IPS DF 19.7 (cell line): ENCODE measurements at regions not wholly inside any gene's neighbourhood (a gene's known extent, or its start where the extent isn't known, plus 50 kb on each side); places are given as distances from the start of the nearest gene placed in this dataset.
A peak's percentile ranks its signal among the peaks of the same experiment; 100 is the strongest.
"Not testable (repeated sequence)": the region's sequence is repeated elsewhere in the genome, so short reads cannot be mapped to it uniquely, and the experiment has no call there.

Experiments
- DNase-seq: peaks from one replicate; pipeline ENCODE4 v3.0.0-alpha.2; 2013; ENCODE audit warnings: low read depth, low spot score

DNA sequence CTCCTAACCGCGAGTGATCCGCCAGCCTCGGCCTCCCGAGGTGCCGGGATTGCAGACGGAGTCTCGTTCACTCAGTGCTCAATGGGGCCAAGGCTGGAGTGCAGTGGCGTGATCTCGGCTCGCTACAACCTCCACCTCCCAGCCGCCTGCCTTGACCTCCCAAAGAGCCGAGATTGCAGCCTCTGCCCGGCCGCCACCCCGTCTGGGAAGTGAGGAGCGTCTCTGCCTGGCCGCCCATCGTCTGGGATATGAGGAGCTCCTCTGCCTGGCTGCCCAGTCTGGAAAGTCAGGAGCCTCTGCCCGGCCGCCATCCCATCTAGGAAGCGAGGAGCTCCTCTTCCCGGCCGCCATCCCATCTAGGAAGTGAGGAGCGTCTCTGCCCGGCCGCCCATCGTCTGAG is 58.8 kb upstream of the ANKRD30BL start:
- DNase-seq = not testable (repeated sequence)

DNA sequence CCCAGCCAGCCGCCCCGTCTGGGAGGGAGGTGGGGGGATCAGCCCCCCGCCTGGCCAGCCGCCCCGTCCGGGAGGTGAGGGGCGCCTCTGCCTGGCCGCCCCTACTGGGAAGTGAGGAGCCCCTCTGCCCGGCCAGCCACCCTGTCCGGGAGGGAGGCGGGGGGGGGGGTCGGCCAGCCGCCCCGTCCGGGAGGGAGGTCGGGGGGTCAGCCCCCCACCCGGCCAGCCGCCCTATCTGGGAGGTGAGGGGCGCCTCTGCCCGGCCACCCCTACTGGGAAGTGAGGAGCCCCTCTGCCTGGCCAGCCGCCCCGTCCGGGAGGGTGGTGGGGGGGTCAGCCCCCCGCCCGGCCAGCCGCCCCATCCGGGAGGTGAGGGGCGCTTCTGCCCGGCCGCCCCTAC is 60.1 kb upstream of the ANKRD30BL start:
- DNase-seq = not testable (repeated sequence)

DNA sequence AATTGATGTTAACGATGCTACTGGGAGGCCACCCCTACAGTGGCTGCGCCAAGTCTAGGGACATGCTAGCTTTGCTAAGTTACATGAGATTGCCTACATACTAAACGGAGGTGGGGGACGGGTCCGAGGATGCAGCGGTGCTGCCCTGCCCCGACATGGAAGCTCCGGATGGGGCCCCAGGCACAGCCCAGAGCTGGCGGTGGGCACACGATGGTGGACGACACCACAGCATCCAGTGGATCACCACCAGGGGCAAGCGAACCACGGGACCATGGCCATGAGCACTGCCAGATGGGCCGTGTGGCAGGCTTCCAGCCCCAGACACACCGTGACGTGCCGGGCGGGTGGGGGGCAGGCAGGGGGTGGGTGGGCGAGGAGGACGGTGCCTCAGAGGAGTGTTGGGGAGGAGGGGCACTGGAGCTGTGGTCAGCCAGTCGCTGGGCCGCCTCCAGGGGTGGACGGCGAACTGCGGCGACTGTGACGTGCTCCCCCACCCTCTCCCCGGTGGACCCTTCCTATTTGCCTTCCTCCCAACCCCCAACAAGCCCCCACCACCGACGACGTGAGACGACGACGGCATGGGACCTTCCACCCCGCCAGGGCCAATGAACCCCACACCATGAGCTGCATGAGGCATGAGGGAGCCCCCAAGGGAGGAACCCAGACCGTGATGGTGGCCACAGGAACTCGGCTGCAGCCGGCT is 90.6 kb upstream of the ANKRD30BL start:
- DNase-seq = no peak

DNA sequence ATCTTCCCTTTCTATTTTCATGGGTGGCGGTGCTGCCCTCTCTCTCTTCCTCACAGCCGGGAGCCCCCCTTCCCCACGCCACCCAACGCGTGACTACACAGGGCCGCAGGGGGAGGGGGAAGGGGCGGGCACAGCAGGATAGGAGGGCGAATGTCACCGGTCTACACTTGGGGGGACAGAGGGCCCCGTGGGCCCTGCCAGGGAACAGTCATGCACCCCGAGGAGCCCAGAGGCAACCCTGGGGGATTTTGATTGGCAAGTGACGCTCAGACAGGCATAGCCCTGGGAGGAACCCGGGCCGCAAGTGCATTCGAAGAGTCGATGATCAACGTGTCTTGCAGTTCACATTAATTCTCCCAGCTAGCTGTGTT is 91.1 kb upstream of the ANKRD30BL start:
- DNase-seq = no peak

DNA sequence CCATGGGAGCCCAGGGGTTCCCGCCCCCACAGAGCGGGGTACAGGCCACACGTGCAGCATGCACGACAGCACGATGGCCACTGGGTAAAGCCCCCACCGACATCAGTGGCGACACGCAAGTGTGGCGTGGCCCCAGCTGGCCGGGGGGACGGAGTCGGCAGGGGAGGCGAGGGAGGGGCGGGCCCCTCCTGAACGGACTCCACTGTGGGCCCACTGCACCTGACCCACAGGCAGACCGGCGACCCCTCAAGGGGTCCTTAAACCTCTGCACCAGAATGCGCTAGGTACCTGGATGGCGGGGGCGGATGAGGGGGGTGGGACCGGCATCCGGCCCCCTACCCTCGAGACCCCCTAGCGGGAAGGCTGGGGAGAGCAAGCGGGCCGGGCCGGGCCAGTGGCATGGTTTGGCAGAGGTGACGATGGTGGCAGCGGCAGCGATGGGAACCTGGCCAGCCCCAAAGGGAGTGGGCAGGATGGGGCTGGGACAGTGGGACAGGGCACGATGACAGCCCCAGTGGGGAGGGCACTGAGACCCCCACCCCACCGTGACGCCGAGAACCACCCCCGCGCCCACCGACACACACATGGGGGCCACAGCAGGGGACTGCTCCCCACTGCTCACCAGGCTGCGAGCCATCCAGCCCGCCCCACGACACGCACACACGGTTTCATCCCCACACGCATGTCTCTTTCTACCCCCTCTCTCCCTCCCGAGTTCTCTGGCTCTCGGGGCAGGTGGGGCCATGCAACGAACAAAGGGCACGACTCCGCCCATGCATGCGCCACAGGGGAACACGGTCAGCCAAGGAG is 91.9 kb upstream of the ANKRD30BL start:
- DNase-seq = no peak

DNA sequence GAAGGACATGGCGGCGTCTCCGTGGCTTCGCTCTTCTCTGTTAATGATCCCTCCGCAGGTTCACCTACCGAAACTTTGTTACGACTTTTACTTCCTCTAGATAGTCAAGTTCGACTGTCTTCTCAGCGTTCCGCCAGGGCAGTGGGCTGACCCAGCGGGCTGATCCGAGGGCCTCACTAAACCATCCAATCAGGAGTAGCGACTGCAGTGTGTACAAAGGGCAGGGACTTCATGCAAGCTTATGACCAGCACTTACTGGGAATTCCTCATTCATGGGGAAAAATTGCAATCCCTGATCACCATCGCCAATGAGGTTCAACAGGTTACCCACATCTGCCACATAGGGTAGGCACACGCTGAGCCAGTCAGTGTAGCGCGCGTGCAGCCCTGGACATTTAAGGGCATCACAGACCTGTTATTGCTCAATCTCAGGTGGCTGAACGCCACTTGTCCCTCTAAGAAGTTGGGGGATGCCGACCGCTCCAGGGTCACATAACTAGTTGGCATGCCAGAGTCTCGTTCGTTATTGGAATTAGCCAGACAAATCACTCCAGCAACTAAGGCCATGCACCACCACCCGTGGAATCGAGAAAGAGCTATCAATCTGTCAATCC is 92.7 kb upstream of the ANKRD30BL start:
- not testable (repeated sequence) for DNase-seq

DNA sequence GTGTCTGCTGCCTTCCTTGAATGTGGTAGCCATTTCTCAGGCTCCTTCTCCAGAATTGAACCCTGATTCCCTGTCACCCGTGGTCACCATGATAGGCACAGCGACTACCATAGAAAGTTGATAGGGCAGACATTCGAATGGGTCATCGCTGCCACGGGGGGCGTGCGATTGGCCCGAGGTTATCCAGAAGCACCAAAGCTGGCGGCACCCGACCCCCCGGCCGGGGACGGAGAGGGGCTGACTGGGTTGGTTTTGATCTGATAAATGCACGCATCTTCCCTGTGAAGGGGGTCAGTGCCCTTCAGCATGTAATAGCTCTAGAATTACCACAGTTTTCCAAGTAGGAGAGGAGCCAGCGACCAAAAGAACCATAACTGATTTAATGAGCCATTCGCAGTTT is 94.0 kb upstream of the ANKRD30BL start:
- DNase-seq = no peak

DNA sequence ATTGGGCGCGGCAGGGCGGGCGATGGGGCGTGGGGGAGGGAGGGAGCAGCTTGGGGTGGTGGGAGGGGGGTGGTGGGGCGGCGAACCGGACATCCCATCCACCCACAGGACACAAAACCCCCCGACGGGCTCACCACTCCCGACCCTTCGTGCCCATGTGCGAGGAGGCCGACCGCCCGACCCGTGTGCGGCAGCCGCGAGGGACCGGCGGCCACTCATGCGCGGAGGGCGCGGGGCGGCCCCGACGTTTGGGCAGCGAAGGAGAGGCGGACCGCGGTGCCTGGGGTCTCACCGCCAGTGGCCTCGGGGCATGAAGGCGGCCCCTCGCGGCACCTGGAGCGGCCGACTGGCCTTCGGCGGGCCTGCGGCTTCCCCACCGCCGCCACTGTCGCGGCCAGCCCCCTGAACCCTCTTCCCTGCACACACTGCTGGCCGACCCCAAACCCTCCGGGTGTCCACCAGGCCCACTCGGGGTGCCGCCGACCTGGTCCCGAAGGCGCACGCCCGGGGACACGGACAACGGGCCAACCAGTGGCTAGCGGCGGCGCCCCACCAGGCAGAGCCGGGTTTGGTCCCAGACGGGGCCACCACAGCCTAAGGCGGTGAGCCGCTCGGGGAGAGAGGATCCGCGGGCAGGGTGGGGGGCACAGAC is 94.6 kb upstream of the ANKRD30BL start:
- no peak for DNase-seq

DNA sequence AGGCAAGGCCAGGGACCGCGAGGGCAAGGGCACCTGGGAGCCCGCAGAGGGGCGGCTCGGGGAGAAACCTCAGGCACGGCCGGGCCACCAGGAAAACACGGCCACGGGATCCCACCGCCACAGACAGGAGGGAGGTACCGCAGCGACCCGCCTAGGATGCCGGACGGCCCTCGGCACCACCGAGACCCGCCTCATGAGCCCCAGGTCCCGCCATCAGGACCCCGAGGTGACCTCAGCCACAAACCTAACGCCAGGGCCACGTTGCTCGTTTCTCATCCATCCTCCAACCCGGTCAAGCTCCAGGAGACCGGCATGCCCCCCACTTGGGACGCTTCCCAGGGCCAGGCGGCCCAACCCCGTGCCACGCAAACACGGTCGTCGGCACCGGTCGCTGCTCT is 95.2 kb upstream of the ANKRD30BL start:
- DNase-seq = not testable (repeated sequence)

DNA sequence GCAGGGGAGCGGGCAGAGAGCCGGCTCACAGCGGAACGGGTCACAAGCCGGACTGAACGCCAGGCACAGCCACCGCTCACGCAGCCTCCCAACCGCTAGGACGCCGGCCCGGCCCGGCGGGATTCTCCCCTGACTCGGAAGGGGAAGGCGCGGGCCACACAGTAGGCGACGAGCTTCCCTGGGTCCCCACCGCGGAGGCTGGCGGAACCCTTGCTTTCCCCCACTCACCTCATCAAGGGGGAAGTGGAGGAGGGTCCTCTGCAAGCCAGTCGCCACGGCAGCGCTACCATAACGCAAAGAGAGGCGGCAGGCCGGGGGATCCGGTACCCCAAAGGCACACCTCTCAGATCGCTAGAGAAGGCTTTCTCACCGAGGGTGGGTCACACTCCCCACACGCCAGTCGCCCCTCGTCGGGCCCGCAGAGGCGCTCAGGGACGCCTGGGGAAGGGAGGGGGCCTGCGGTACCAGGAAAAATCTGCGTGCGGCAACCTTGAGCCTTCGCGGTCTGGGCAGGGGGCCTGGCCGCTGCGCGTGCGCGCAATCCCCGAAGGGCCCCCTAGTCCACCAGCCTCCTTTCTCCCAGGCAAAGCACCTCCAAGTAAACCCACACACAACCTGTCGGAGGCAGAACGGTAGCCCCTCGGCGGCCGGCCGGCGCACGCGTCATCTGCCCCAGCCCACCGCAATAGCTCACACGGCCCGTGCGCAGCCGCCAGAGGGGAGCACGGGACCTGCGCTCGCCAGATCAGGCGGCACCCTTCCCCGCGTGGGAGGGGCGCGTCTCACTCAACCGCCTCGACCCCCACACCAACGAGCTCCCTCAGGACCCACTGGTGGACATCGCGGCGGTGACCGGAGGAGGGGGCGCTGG is 95.8 kb upstream of the ANKRD30BL start:
- not testable (repeated sequence) for DNase-seq

DNA sequence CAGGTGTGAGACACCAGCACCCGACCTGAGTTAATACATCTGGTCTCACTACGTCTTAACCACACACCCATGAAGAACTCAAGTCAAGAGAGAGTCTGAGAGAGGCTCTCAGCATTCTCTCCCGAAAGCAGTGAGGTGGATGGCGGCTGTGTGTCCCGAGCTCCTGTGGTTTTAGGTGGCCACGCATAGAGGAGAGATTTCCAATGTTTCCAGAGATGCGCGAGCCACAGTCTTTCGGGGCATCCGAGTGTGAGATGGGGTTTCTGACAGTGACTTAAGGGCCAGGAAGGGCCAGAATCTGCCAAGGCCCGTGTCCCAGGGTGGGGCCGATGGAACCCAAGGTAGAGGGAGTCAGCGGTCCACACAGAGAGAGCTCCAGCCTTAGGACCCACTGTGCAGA is 97.5 kb upstream of the ANKRD30BL start:
- DNase-seq = not testable (repeated sequence)

DNA sequence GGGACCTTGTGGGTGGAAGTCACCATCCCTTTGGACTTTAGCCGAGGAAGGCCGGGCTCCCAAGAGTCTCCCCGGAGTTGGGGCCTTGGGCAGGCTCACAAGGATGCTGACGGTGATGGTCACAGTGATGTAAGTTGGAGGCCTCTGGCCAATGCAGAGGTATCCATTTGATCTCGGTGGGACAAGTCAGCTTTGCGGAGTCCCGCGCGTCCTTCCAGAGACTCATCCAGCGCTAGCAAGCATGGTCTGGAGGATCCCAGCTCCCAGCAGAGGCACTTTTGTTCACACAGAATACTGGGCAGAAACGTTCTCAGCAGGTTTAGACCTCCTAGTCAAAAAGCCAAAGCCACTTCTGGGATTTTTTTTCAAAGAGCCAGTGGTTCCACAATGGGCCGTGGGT is 103.8 kb upstream of the ANKRD30BL start:
- DNase-seq = not testable (repeated sequence)

DNA sequence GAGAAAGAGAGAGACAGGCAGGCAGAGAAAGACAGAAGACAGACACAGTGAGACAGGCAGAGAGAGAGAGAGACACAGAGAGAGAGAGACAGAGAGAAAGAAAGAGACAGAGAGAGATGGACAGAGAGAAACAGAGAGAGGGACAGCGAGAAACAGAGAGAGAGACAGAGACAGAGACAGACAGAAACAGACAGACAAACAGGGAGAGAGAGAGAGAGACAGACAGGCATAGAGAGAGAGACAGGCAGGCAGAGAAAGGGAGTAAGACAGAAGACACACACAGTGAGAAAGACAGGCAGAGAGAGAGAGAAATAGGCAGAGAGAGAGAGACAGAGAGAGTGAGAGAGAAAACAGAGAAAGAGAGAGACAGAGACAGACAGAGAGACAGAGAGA is 105.3 kb upstream of the ANKRD30BL start:
- no peak for DNase-seq

DNA sequence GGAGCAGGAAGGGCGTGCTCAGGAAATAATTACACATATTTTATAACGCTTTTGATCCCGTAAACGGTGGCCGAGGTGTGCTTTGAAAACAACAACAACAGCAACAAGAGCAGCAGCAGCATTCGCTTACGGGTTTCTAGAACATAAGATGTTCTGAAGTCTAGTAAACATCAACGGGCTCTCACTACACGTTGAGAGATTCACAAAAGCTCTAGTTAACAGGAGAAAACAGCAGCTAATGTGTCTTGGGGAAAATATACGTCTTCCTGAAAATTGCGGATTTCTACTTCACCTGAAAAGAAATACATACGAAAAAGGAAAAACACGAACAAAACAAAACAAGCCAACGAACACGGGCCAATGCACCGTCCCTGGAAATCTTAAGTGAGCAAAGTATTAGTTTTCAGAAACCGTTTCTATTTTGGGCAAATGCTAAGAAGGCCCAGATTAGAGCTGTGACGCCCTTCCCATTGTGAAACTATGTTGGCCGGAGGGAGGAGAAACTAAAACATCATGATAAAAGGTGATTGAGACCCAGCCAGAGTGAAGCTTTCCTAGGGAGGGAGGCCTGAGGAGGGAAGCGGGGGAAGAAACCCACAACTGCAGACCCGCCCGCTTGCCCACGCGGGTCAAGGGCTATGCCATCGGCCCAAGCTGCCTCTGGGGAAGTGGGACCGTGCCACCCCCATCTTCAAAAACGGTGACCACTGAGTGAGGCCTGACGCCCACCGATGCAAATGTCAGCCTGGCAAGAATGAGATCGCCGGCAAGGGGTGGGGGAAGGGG is 105.9 kb upstream of the ANKRD30BL start:
- not testable (repeated sequence) for DNase-seq

DNA sequence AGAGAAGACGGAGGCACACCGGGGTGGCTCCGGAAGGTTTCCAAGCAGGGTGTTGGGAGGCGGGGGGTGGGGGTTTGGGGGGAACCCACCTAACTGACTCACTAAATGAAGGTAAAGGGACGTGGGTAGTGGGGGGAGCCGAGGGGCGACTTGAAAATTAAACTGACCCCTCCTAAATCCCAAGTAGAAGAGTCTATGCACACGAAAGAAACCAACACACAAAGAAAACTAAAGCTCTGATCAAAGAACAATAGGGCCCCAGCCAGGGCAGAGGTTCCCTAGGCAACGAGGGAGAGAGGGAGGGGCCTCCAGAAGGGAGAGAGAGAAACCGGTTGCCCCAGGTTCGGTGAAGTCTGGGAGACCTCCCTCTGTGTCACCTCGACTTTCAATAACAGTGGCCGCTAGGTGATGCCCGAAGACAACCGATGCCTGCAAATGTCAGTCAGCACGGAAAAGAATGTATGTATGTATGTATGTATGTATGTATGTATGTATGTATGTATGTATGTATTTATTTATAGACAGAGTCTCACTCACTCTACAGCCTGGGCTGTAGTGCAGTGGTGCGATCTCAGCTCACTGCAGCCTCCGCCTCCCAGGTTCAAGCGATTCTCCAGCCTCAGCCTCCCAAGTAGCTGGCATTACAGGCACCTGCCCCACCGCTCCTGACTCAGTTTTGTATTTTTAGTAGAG is 106.7 kb upstream of the ANKRD30BL start:
- peak; percentile 78 for DNase-seq

DNA sequence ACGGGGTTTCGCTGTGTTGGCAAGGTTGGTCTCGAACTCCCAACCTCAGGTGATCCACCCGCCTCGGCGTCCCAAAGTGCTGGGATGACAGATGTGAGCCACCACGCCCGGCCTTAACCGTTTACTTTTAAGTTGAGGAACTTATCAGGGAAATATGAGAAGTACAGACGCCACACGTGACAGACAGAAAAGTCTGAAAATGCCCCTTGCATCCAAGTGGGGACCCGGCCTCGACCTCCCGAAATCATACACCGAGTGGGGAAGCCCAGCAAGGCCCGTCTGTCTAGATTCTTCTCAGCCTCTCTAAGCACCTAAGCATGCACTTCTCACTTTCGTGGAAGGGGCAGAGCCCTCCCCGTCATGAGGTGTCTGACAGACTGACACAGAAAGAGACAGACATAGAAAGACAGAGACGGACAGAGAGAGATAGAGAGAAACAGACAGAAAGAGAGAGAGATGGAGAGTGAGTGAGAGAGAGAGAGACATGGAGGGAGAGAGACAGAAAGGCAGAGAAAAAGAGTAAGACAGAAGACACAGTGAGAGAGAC is 107.3 kb upstream of the ANKRD30BL start:
- no peak for DNase-seq

DNA sequence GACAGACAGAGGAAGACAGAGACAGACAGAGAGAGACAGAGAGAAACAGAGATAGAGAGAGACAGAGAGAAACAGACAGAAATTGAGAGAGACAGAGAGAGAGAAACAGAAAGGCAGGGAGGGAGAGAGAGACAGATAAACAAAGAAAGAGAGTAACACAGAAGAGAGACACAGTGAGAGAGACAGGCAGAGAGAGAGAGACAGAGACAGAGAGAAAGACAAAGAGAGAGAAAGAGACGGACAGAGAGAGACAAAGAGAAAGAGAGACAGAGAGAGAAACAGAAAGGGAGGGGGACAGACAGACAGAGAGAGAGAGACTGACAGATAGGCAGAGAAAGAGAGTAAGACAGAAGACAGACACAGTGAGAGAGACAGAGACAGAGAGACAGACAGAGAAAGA is 108.5 kb upstream of the ANKRD30BL start:
- DNase-seq = no peak

DNA sequence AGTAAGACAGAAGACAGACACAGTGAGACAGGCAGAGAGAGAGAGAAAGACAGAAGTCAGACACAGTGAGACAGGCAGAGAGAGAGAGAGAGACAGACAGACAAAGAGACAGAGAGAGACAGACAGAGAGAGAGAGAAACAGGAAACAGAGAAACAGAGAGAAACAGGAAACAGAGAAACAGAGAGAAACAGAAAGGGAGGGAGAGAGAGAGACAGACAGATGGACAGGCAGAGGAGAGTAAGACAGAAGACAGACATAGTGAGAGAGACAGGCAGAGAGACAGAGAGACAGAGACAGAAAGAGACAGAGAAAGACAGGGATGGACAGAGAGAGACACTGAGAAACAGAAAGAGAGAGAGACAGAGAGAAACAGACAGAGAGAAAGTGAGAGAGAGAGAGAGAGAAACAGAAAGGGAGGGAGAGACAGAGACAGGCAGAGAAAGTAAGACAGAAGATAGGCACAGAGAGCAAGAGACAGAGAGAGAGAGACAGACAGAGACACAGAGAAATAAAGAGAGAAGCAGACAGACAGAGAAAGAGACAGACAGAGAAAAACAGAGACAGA is 109.3 kb upstream of the ANKRD30BL start:
- DNase-seq = no peak

DNA sequence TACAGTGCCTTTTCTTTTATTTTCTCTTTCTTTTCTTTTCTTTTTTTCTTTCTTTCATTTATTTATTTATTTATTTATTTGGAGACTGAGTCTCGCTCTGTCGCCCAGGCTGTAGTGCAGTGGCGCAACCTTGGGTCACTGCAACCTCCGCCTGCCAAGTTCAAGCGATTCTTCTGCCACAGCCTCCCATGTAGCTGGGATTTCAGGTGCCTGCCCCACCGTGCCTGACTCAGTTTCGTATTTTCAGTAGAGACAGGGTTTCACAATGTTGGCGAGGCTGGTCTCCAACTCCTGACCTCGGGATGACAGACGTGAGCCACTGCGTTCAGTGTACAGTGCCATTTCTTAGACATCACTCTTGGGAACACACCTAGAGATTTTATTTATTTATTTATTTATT is 110.0 kb upstream of the ANKRD30BL start:
- DNase-seq = not testable (repeated sequence)
